ENCODE measurements at regions not wholly inside any gene's neighbourhood (a gene's known extent, or its start where the extent isn't known, plus 50 kb on each side); places are given as distances from the start of the nearest gene placed in this dataset.

GRCh38 chr10:3941676-3942075, 156.7 kb upstream of the KLF6 start:
- no peak for TF ChIP-seq POLR2AphosphoS5 (IDR thresholded peaks at IDR 0.05)
- TF ChIP-seq, protein P1, sequence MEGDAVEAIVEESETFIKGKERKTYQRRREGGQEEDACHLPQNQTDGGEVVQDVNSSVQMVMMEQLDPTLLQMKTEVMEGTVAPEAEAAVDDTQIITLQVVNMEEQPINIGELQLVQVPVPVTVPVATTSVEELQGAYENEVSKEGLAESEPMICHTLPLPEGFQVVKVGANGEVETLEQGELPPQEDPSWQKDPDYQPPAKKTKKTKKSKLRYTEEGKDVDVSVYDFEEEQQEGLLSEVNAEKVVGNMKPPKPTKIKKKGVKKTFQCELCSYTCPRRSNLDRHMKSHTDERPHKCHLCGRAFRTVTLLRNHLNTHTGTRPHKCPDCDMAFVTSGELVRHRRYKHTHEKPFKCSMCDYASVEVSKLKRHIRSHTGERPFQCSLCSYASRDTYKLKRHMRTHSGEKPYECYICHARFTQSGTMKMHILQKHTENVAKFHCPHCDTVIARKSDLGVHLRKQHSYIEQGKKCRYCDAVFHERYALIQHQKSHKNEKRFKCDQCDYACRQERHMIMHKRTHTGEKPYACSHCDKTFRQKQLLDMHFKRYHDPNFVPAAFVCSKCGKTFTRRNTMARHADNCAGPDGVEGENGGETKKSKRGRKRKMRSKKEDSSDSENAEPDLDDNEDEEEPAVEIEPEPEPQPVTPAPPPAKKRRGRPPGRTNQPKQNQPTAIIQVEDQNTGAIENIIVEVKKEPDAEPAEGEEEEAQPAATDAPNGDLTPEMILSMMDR (IDR thresholded peaks at IDR 0.05), result no peak
- TF ChIP-seq POLR2A (IDR thresholded peaks at IDR 0.05), result no peak
- no peak for TF ChIP-seq EP300 (IDR thresholded peaks at IDR 0.05)

Measured in sigmoid colon (tissue), 4 donors.